Stimulated activated CD4-positive, alpha-beta T cell treated with anti-CD3 and anti-CD28 coated beads, Interleukin-2, amount 100 ng/mL, for 4 hours (primary cell): ENCODE measurements at regions not wholly inside any gene's neighbourhood (a gene's known extent, or its start where the extent isn't known, plus 50 kb on each side); places are given as distances from the start of the nearest gene placed in this dataset.

Experiments
- DNase-seq: peaks from one replicate; pipeline ENCODE4 v3.0.0-alpha.2; 2020; ENCODE audit warnings: low read depth

DNA sequence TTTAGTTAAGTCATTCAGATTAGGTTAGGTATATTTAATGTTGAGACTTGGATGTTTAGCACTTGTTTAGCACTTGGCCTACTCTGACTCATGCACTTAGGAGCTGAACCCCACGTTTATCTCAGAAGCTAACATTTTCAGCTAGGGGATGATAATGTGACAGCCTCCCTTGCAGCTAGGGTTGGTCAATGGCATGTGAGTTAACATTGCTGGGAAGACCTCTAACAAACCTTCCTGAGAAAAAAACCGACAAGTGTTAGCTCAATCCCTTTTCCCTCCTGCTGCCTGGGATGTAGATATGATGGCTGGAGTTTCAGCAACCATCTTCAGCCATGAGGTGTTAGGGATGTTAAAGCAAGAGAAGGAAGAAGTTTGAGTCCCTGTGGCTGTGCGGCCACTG lies 185.0 kb upstream of the FOXF1 start:
- DNase-seq, result no peak

GRCh38 chr16:86325895-86326294 lies 184.4 kb upstream of the FOXF1 start:
- DNase-seq, result no peak

DNA sequence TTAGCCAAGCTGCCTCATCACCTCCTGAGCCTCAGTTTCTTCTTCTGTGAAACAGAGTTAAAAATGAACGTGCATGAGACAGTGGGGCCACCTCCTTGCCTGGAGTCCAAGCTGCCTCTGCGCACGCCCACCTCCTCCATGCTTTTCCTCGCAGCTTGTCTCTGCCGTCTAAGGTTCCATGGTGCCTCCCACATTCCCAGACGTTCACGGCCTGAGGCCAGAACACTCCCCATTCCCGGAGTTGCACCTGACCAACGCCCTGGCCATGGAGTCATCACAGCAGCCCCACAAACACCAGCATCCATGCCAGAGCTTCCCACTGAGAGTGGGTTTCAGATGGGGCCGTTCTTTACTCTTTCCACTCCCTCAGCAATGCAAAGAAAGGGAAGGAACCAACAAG lies 183.0 kb upstream of the FOXF1 start:
- no peak for DNase-seq

- no peak for DNase-seq
Observed at GRCh38 chr16:86330906-86331305, 179.4 kb upstream of the FOXF1 start.

DNA sequence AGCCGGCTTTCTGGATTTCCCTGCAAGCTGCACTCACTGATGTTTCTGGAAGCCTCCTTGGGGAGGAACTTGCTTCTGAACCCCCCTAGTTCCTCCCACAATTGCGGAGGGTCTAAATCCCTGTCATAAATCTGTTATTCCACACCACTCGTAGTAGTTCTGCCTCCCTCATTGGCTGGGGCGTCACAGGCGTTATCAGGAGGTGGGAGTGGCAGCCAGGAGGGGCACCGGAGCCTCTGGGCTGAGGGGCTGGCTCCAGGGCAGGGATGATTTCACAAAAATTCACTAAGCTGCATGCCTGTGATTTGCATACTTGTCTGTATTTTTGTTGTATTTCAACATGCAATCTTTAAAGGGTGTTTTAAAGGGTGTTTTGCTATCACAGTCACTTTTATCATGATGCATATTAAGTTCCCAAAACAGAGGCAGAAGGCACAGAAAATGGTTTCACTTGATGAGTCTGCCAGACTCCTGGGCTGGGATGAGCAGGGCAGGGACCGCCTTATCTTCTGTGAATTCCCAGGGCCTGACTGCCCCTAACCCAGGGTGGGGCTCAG lies 176.2 kb upstream of the FOXF1 start:
- DNase-seq, result no peak

DNA sequence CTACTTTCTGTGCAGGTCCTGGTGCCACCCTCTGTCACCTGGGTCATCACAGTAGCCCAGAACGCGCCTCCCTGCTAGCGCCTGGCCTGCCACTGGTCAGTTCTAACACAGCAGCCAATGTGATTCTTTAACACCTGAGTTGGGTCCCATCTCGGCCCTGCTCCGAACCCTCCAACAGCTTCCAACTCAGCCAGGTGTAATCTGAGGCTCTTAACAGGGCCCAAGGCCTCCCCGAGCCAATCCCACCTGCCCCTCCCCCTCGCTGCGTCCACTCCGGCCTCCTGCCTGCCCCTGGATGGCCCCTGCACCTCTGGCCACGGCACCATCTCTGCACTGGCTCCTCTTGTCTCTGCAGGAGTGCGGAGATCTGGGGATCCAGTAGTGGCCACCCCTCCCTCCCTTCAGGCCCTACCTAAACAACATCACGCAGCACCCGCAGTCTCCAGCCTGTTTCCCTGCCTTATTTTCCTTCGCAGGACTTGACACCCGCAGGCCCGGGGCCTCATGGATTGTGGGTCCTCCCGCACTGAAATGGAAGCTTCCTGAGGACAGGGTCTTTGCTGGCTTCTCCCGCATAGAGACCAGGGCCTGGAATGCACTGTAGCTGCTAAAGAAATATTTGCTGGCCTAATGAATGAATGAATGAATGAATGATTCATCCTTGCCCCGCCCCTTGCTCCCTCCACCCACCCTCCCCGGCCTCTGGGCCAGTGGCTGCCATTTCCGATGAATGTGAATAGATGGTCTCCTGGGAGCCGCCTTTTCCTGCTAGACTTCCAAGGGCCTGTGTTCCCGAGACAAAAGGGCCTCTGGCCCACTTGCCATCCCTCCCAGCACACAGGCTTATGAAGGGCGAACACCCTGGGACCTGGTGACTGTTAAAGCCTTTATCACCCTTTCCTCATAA lies 174.8 kb upstream of the FOXF1 start:
- no peak for DNase-seq

DNA sequence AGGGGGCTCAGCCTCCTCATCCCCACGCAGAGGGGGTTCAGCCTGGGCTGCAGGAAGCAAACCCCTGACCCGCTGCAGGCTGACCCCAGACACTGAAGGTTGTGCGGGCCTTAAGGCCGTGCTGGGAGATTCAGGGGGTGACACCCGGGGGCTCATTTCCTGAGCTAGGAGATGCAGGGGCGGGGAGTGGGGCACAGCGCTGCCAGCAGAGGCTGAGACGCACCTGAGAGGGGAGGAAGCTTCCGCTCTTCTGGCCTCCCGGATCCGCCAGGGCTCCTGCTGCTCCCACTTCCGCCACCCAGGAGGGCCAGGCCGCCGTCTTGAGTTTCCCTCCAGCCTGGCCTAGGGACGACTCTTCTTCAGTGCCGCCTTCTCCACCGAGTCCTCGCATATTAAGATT lies 173.2 kb upstream of the FOXF1 start:
- no peak for DNase-seq

DNA sequence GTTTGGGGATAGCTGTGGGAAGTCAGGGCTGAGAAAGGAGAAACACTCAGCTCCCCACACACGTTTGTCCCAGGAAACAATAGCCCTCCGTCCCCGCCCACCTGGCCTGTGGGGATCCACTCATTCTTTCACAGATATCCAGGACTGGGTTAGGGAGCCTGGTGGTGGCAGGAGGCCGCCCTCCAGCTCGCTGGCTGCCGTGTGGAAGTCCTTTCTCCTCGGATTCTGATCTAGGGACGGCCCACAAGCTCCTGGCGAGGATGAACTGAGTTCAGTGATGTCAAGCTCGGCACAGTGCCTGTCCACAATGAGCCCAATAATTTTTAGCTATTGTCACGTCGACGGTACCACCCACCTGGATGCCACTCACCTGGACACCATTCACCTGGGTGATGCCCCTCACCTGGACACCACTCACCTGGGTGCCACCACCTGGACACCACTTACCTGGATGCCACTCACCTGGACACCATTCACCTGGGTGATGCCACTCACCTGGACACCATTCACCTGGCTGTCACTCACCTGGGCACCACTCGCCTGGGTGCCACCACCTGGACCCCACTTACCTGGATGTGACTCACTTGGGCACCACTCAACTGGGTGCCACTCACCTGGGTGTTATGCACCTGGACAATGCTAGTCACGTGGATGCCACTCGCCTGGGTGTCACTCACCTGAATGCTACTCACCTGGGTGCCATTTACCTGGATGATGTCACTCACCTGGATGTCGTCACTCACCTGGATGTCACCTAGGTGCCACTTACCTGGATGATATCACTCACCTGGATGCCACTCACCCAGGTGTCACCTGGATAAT lies 172.5 kb upstream of the FOXF1 start:
- DNase-seq, result no peak

DNA sequence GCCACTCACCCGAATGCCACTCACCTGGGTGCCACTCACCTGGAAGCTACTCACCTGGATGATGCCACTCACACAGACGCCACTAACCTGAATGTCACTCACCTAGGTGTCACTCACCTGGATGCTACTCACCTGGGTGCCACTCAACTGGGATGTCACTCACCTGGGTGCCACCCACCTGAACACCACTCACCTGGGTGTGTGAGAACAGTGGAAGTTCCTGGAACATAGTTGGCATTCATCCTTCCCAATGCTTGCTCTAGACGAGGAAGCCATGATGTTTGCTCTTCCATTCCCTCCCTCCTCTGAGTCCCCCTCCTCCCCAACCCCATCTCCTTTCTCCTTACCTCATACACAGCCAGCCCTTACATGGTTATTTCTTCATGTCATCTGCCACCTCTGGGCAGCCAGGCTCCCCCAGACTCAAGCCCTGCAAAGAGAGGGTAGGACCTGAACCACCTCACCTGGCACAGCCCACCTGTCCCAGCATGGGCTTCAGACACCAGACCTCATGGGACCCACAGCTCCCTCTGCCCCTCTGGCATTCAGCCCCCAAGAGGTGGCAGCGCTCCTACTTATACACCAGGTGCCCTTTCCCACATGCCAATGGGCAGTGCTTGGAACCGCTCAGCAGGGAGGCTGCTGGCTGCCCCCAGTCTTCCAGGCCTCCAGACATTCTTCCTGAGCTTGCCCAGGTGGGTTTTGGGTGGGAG lies 171.8 kb upstream of the FOXF1 start:
- DNase-seq, result no peak

- no peak for DNase-seq
Observed at GRCh38 chr16:86342161-86342834, 168.0 kb upstream of the FOXF1 start.

- no peak for DNase-seq
Observed at GRCh38 chr16:86343027-86343795, 167.1 kb upstream of the FOXF1 start.

GRCh38 chr16:86343796-86344585 lies 166.3 kb upstream of the FOXF1 start:
- no peak for DNase-seq

DNA sequence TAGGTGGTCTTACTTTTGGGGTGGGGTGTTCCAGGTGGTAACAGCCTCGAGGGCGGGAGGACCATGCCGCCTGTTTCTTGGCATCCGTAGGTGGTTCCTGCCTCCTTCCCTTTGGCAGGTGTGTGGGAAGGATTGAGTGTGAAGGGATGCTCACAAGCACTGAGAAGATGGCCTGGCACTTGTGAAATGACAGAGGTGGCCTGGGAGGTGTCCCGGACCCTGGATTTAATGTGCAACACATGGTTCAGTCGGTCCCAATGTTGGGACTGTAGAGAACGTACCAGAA lies 165.8 kb upstream of the FOXF1 start:
- DNase-seq, result no peak

GRCh38 chr16:86344881-86345280 lies 165.4 kb upstream of the FOXF1 start:
- no peak for DNase-seq

- DNase-seq, result no peak
Observed at GRCh38 chr16:86345516-86345915, 164.8 kb upstream of the FOXF1 start.

DNA sequence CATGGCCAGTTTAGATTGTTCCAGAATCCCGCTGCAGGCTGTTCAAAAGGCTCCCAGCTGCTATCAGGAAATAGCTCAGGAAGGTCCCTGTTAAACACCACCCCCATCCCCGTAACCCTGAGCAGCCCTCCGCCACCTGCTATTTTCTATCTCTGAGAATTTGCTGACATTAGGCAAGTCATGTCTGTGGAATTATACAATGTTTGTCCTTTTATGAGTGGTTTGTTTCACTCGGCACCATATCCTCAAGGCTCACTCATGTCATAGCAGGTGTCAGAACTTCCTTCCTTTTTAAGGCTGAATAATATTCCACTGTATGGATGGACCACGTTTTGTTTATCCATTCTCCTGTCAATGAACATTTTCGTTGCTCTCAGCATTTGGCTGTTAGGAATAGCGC lies 164.3 kb upstream of the FOXF1 start:
- DNase-seq, result no peak

GRCh38 chr16:86347090-86347489 lies 163.2 kb upstream of the FOXF1 start:
- DNase-seq, result no peak

- no peak for DNase-seq
Observed at GRCh38 chr16:86347916-86348555, 162.3 kb upstream of the FOXF1 start.

DNA sequence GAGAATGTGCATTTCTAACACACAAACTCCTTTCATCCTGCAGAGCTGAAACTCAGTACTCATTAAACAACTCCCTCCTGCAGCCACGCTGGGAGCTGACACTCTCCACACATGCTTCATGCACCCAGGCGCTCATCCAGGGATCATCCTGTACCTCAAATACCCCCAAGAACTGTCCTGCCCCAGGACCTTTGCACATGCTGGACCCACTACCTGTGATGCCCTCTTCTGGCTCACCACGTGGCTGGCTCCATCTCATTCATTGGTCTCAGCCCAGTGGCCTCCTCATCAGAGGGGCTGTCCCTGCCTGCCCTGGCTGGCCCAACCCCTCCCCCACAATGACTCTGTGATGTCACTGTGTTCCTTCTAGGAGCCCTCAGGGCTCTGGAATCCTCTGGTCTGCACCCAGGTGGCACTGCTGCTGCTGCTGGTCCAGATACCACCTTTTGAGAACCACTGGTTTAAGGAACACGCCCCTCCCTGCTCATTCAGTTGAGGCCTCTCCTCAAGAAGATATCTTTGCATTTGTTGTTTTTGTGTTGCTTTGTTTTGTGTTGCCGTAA lies 160.9 kb upstream of the FOXF1 start:
- DNase-seq, result no peak

DNA sequence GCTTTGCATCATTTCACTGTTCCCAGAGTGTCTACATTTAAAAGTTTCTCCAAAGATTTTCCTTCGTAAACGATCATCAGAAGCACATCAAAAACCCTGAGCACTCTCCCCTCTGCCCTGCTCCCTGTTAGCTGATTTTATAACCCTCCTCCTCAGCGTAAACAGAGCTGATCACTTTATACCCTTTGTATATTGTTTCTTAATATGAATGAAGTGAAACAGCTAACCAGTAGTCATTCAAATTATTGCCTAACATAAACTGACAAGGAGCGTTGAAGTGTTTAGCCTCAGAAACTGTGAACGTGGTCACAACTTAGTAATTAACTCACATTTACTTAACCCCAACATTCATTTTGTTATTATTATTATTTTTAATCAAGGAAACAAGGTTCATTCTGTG lies 160.0 kb upstream of the FOXF1 start:
- DNase-seq, result no peak
